Tongue (tissue), 1 donor: ENCODE measurements at regions not wholly inside any gene's neighbourhood (a gene's known extent, or its start where the extent isn't known, plus 50 kb on each side); places are given as distances from the start of the nearest gene placed in this dataset.

Source experiments
- DNase-seq: peaks from one replicate; pipeline ENCODE4 v3.0.0-alpha.2; 2015

DNA sequence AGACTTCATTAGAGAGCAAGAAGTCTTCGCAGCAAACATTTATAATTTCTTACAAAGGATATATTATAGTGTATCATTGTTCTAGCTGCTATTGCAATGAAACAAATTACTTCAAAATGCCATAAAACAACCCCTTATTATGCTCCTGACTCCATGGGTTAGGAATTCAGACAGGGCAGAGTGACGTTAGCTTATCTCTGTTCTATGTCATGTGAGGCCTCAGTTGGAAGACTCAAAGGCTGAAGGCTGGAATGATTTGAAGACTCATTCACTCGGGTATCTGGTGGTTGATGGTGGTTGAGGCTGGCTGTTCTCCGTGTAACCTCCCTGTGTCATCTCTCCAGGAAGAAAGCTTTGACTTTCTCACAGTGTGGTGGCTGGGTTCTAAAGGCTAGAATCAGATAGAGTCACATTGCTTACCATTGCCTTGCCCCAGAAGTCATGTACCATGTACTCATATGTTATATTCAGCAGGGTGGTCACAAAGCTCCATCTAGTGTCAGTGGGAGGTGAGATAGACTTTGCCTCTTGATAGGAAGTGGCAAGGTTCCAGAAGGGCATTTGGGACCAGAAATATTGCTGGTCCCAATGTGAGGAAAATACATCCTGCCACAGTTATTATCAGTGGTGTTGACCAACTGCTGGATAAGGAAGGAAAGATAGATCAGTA, 226.9 kb downstream of the TMEM38B start:
- DNase-seq, result no peak

DNA sequence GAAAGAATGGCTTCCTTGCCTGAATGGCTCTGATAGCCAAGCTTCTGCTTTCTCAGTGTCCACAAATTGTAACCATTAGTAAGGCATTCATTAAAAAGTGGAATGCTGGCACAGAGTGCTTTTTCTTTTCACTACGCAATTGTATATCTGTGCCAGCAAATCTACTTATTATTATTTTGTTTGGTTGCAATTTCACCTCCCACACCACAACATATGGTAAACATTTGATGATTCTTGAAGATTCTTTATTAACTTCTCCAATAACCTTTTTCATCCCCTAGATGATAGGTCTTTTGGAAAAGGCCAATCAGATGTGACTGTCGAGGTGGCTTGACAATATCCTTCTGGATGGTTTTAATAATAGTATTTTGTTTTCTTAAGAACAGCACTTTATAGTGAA, 234.1 kb downstream of the TMEM38B start:
- no peak for DNase-seq

DNA sequence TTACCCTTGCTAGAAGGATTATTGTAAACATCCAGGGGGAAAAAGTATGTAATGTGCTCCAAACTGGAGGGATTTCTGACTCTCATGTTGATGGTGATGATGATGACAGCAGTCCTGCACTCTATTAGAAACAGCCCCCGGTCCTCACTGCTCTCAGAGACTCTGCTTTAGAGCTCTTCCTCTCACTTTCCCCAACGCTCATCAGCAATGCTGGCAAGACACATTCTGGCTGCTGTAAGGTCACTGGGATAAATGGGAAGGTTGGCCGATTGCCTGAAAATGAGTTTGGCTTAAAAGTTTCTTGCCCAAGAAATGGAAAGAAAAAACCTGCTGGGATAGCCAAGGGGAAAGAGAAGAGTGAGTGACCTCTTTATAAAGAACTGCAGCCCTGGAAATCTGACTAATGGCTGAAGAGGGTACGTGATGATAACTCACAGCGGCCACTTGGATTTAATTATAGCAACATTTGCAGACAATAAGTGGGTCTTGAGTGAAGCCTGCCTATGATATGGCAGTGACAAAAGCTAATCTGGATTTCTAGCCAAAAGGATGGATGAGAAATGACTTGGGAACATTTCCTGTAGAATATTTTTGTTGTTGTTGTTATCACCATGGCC, 235.8 kb downstream of the TMEM38B start:
- DNase-seq, result peak; percentile 3

DNA sequence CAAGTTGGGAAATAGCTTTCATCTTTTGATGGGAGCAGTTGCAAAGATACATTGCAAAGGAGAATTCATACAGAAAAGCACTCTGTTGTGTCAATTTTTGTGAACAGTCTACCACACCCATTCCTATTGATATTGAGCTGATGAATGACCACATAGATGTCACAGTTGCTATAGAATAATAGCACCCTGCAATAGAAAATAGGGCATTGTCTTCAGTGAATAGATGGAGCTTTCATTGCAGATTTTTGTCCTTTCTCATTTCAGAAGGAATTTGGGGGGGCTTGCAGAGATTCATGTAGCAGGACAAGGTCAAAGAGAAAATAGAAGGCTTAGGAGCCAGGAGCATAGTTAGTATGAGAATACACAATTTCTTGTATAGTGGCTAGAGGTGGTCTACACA, 237.9 kb downstream of the TMEM38B start:
- DNase-seq, result no peak

DNA sequence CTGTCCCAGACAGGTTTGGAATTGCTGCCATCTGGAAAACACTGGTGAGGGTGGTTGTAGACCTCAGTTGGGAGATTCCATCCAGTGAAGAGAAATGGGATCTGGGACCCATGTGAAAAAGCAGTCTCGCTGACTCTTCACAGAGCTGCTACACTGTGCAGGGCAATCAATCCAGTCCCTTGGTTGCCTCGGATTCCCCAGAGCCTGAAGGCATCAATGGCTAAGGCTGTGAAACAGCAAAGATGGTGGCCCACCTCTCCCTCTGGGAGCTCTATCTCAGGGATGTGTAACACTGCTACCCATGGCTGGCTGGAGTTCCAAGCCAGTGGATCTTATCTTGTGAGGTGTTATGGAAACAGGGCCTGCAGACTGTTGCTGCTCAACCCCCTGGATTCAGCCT, 256.1 kb downstream of the TMEM38B start:
- DNase-seq, result no peak

DNA sequence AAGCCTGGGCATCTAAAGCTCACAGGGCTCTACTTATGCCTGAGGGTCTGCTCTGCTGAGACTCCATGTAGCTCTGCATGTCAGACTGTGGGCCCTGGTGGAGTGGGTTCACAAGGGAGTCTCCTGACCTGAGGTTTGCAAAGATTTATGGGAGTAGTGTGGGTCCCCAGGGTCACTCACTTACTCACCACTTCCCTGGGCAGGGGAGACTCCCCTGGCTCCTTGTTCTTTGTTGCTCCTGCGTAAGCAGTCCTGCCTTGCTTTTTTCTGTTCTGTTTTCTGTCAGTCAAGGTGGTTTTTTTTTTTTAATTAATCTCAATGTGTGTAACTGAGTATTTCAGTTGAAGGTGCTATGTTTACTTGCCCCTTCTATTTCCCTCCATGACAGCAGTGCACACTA, 256.6 kb downstream of the TMEM38B start:
- DNase-seq, result no peak

DNA sequence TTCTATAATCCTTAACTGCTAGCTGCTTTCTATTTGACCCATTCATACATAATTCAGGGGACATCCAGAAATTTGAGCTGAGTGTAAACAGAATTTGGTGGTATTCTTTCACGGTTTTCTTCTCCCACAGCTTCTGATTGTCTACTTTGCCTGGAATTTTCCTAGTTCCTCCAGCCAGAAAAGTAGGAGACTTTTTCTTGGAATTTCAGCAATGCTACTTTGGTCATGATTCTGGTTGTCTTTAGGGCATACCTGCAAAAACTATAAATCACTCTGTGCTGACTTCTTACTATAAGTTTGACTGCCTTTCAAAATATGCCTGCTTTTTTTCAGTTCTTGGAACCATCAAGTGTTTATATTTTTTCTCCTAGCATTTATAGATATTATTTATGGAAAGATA, 260.2 kb downstream of the TMEM38B start:
- no peak for DNase-seq

DNA sequence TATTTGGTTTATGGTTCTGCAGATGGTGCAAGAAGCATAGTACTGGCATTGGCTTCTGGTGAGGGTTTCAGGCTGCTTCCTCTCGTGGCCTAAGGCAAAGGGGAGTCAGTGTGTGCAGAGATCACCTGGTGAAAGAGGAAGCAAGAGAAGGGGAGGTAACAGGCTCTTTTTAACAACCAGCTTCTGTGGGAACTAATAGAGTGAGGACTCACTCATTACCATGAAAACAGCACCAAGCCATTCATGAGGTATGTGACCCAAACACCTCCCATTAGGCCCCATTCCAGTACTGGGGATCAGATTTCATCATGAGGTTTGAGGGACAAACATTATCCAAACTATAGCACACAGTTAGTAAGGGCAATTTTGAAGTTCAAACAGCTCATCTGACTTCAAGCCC, 263.5 kb downstream of the TMEM38B start:
- no peak for DNase-seq

DNA sequence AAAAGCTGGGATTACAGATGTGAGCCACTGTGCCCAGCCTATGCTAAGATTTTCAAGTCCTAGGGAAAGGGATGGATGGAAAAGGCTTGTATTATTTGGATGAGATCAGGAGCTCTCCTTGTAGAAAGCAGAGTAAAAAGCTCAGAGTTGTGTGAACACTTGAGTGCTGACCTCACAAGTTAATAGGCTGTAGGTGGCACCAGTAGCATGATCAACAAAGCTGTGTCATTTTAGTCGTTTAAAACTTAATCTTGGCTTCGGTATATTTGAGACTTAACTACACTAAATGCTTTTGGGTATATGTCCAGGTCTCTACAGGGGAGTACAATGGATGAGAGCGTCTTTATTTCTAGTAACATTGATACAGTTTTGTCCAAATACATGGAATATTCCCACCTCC, 264.2 kb downstream of the TMEM38B start:
- no peak for DNase-seq

DNA sequence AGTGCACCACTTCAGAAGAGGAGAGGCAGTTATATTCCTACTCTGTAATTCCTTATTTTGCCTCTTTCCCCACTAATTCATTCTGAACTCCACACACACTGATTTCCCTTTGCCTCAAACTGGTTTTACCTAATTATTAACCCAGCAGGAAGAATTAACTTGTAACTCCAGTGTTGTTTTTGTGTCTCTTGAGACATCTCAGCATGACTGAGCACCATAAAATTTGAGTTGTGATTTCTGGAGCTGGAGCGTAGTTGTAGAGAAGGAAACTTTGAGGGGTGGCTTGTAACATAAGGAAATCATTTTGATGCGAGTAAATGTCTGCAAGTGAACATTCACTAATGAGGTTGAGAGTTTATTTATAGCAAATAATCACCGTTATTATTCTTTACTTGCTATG, 265.2 kb downstream of the TMEM38B start:
- DNase-seq, result no peak

DNA sequence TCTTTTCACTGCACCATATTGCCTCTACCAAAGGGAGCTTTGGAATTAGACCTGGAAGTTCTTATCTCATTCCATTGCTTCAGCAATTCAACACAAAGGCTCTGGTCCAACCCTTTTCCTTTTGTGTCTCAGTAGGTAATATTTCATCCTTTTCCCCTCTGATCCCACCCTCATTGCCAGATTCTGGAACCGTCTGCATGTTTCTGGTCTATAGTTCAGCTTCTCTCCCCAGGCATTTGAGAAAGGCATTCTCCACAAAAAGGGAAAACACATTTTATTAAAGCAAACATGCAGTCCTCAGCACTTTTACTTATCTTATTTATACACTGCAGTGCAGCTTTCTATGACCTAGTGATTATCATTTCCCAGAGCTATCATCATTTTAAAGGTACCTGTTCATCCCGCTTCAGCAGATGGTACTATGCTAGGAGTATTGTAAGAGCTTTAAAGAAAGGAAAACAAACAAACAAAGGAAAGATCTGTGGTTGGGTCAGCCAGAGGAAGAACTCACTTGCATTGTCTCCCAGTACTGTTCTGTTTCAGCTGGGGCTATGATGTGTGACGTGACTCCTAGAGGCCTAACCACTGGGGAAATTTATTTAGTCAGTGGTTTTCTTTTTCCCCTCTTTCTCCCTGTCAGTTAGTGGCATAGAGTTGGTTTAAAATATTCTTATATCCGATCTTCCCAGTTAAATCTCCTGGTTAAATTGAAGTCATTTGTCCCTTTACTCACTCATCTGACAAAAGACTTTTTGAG, 269.2 kb downstream of the TMEM38B start:
- DNase-seq, result no peak

DNA sequence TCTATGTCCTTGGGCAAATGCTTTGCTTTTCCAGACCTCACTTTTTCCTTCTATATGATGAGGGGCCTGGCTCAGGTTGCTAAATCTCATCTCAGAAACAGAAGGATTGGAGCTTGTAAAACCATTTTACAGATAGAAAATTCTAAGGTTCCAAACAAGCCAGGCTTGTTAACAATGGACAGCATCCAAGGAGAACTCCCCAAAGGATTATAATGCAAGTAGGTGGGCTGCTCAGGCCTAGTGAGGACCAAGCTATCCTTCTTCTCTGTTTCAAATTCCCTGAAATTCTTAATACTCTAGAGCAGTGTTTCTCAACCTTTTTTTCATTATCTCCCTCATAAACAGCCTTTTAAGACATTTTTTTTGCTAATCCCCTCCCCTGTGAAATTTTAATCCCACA, 269.8 kb downstream of the TMEM38B start:
- no peak for DNase-seq

DNA sequence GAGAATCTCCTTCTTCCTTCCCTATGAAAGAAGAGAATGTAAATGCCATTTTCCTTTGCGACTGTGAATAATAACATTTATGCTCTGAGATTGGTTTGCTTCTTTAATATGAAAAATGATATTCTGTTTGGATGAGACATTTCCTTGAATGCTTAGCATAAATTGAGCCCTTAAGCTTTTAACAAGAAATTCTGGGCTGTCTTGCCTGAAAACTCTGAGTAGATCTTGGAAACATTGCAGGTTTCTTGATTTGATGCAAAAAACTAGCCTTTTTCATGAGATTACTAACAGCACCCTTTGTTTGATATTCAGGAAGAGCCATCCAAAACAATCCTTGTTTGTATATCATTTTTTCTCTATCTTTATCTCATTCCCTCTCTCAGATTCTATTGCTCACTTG, 272.5 kb downstream of the TMEM38B start:
- no peak for DNase-seq

DNA sequence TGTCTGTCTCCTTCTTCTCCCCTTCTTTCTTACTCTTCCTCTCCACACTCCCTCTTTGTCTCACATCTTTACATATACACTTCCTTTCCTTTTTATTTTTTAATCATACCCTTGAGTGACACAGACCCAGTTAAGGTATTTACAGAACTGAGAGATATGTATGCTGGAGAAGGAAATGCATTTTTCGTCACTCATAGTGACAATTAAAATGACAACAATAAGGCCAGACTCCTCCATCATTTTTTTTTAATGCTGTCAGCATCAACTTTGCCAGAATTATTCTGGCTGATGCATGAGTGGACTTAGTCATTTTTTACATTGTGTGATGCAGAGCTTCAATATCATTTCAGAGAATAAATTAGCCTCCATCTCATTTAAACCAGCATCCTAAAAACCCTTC, 272.9 kb downstream of the TMEM38B start:
- no peak for DNase-seq

DNA sequence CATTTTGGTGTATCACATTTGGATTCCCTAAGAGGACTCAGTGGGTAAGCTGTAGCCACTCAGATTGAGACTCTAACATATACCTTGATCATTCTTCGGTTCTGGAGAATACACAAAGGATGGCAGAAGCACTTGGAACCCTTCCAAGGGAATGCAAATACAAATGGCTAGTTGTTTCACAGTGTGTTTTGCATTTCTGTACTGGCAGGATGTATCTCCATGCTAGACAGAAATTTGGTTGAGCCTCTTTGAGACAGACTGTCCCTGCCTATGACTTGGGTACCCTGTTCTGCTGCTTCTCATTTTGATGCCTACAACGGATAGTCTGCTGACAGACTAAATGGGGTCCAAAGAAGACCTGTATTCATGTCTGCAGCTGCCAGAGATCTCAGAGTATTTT, 273.5 kb downstream of the TMEM38B start:
- no peak for DNase-seq

DNA sequence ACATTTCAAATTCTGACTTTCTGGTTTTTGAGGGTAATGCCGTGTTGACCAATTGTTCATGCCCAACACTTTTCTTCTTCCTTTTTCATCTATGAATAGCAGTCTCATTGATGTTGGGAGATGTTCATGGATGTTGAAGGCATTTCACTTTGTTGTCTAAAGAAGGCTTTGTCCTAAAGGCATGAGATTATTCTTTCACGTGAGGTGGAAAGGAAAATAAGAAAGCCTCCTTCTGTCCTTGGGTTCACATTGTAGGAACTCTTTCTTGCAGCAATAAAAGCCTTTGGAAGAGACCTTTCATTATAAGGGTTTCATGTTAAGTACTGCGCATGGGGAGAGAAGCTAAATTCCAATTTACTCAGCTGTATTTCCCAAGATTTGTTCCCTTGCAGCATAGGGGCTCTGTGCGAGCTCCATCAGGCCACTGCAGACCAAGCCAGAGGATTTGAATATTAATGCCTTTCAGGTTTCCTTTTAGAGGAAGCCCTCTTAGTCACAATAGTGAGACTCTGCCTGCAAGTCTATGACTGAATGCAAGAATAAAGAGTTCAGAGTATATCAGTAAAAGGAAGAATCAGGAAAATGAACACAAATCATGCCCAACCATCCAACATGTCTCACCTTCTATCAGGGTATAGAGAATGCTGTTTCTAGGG, 274.6 kb downstream of the TMEM38B start:
- no peak for DNase-seq

DNA sequence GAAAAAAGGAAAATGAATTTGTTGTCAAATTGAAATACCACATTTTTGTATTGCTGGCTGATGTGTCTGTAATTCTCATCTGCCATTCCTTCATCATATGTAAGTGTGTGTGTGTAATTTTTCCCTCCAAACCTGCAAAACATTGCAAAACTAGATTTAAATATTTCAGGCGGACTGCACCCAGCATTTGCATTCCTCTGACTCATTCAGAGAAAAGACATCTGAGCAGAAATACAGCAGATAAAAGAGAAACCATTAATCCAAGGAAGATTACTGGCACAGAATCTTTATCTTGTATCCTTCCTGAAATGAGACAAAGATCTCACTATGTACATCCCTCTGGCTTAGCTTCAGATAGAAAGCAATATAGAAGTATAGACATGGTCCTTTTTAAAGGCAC, 275.3 kb downstream of the TMEM38B start:
- no peak for DNase-seq

DNA sequence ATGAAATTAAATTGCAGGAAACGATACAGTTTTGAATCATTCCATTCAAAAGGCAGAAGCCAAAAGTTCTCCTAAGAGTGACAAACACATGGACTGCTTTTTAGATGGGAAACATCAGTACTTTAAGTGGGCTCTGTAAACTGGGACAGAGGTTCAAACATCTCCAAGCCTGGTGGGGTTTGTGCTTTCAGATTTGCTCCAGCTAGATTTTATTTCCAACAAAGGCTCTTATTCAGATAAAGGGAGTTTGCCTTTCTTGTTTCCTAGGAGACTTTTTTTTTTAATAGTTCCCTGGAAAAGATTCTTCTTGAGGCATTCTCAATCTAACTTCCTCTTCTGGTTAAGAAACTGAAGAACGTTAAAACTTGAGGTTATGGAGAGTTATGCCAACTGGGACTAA, 277.6 kb downstream of the TMEM38B start:
- no peak for DNase-seq

DNA sequence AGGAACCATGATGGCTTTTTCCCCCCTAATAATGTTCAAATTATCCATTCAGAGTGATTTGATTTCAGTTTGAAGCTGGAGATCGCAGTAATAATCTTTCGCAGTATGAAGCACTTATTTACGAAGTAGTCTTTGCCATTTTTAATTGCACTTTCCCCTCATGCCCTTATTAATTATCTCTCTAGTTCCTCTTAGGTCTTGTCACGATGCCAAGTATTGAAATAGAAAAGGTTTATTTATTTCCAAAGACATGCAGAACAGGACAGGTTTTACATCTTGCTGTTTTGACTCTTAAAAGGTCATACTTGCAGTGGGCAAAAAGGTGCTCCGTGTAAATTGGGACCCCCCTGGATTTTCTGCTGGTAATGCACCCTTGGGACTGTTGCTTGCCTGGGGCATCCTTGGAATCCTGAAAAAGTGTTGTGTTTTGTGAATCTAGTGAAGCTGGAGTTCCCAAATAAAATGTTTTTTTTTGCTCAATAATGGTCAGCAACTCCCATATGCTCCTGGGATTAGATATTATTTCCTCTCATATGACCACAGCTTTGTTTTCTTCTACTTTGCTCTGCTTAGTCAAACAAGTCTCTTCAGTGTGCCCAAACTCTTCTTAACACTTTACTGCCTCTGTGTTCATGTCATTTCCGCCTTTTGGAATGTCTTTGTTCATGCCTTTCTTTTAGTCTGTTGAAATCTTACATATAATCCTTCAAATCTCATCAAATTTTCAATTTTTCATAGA, 278.3 kb downstream of the TMEM38B start:
- no peak for DNase-seq

DNA sequence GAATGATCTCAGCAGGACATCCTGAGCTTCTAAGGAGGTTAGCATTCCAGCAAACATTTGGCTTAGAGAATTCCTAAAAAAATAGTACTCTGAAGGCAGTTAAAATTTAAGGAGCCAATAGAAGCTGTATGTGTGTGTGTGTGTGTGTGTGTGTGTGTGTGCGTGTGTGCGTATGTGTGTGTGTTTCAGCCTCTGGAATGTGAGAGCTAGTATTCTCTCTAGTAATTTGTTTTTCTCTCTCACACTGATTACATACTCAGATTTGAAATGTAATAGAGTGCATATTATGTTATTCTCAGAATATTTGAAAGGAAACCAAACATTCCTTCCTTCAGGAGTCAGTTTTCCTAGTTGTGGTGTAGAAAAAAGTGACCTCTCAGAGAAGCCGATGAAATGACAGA, 279.6 kb downstream of the TMEM38B start:
- peak; percentile 69 for DNase-seq

DNA sequence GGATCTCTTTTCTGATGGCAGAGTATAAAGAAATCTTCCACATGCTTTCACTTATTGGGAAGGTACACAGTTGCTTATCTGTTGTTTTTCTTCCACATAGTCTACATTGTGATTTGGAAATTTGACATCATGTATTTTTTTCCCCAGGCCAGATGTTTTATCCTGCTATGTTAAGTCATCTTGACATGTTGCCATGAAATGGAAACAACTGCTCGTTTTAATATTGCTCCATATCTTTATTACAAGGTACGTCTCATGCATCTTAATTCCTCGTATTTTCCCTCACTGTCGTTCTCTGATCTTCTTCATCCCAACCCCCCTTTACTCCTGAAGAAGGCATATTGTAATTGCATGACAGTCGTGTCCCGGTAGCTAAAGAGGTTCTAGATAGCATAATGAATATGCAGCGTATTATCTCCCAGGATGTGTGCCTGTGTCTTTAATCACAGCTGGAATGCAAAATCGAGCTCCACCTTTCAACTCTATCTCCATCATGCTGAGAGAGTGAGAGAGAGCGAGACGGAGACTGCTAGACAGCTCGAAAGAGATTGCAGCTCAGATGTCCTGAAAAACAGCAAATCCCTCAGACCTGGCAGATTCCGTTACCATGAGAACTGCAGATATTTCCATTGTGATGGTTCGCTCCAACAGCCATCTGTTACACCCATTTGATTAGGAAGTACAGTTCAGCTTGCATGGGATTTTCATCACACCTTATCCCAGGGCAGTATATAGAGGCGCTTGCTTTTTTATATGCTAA, 281.7 kb downstream of the TMEM38B start:
- DNase-seq, result peak; percentile 67

DNA sequence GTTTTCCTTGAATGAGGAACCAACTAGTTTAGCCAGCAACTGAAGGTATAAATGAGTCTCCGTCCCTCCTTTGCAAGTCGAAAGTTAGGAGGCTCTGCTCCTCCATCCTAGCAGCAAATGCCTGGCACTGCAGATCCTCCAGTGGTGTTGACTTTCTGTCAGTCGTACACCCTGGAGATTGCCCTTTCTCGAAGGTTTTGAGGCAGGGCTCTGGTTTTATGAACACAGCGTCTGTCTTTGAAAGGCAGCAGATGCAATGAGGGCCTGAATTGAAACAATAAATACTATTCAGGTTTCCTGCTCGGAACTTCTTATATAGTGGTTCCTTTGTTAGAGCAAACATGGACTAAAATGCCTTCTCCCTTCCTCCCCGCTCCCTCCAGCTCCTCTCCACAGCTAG, 284.0 kb downstream of the TMEM38B start:
- DNase-seq, result no peak
